ENCODE measurements at regions not wholly inside any gene's neighbourhood (a gene's known extent, or its start where the extent isn't known, plus 50 kb on each side); places are given as distances from the start of the nearest gene placed in this dataset.

DNA sequence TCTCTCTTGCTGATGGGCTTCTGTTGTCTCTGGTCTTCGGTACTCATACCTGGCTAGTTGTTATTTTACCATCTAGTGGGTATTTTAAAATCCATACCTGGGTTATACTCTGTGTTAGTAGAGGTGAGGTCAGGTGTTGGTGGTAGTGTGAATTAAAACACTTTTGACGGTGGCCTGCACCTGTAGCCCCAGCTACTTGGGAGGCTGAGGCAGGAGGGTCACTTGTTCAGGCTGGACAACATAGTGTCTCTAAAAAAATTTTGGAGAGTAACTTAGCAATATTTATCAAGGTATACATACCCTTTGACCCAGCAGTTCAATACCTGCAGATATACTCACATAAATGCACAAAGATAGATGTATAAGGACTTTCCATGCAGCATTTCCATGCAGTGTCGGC, 55.4 kb downstream of the GSX1 start:
- H3K27ac ChIP-seq (ENCODE audit: low read length in 2 of 2) = no peak overlapping the region
- no peaks in the 10 kb centered on the region for H3K36me3 ChIP-seq (replicated peaks in 1 of 2; ENCODE audit: control extremely low read depth in 1 of 2, control insufficient read depth in 1 of 2, extremely low read depth in 1 of 2, insufficient read depth in 2 of 2, low read length in 1 of 2)
- no peak overlapping the region for H3K9ac ChIP-seq (ENCODE audit: low read length)
- H4K20me1 ChIP-seq (ENCODE audit: control insufficient read depth, insufficient read depth, low read length, poor library complexity, severe bottlenecking) = no peaks in the 10 kb centered on the region
- no peak for DNase-seq
- no peak overlapping the region for H3K4me3 ChIP-seq (ENCODE audit: control extremely low read depth in 1 of 5, extremely low read depth in 1 of 5, insufficient read depth in 1 of 5, low read depth in 2 of 5, low read length in 4 of 5)
- no peaks in the 10 kb centered on the region for H3K4me1 ChIP-seq (ENCODE audit: control insufficient read depth in 2 of 2, insufficient read depth in 2 of 2, low read length in 2 of 2)
- H3K79me2 ChIP-seq (ENCODE audit: control insufficient read depth, insufficient read depth, low read length) = no peaks in the 10 kb centered on the region
- Mint-ChIP-seq H3K27me3 (peaks cover 39% of the 10 kb centered on the region), H3K4me3 (no peak overlapping the region), H3K9me3 (ENCODE audit: insufficient read depth) (no peaks in the 10 kb centered on the region), H3K27ac (no peak overlapping the region), H3K4me1 (no peaks in the 10 kb centered on the region)
- no peak for TF ChIP-seq EZH2 (IDR thresholded peaks at IDR 0.05; ENCODE audit: borderline replicate concordance, insufficient read depth, low read depth, low read length, poor library complexity, severe bottlenecking)
- TF ChIP-seq, protein P1, sequence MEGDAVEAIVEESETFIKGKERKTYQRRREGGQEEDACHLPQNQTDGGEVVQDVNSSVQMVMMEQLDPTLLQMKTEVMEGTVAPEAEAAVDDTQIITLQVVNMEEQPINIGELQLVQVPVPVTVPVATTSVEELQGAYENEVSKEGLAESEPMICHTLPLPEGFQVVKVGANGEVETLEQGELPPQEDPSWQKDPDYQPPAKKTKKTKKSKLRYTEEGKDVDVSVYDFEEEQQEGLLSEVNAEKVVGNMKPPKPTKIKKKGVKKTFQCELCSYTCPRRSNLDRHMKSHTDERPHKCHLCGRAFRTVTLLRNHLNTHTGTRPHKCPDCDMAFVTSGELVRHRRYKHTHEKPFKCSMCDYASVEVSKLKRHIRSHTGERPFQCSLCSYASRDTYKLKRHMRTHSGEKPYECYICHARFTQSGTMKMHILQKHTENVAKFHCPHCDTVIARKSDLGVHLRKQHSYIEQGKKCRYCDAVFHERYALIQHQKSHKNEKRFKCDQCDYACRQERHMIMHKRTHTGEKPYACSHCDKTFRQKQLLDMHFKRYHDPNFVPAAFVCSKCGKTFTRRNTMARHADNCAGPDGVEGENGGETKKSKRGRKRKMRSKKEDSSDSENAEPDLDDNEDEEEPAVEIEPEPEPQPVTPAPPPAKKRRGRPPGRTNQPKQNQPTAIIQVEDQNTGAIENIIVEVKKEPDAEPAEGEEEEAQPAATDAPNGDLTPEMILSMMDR (IDR thresholded peaks at IDR 0.05) = no peak
- peaks cover 0 to 16% (median 7%) of the 10 kb centered on the region in 4 experiments for H3K27me3 ChIP-seq (replicated peaks in 1 of 4; ENCODE audit: control extremely low read depth in 1 of 4, control insufficient read depth in 3 of 4, insufficient read depth in 4 of 4, low read length in 3 of 4)
- WGBS (ENCODE audit: insufficient coverage) = 83% methylated on average over 3 of the region's 3 CpGs
- POLR2A ChIA-PET = no interaction called here
- no peak overlapping the region for H3K4me2 ChIP-seq (replicated peaks; ENCODE audit: low read depth, low read length, poor library complexity, severe bottlenecking)
- CTCF ChIA-PET = interaction anchor here (1.4 kb wide), 1 partner anchor 18 kb away, joined by 6 read pairs; no protein-coding TSS in a partner anchor
- intact Hi-C loops (cut with micrococcal nuclease) = no loop called here
- no peak overlapping the region for H2AFZ ChIP-seq (ENCODE audit: insufficient read depth, low read depth, low read length, poor library complexity, severe bottlenecking)
- ATAC-seq (ENCODE audit: low read depth) = no peak
- H3K9me3 ChIP-seq (ENCODE audit: control extremely low read depth in 1 of 3, control insufficient read depth in 2 of 3, insufficient read depth in 1 of 3, low read length in 2 of 3) = peaks cover 0 to 5% (median 0%) of the 10 kb centered on the region in 3 donors

DNA sequence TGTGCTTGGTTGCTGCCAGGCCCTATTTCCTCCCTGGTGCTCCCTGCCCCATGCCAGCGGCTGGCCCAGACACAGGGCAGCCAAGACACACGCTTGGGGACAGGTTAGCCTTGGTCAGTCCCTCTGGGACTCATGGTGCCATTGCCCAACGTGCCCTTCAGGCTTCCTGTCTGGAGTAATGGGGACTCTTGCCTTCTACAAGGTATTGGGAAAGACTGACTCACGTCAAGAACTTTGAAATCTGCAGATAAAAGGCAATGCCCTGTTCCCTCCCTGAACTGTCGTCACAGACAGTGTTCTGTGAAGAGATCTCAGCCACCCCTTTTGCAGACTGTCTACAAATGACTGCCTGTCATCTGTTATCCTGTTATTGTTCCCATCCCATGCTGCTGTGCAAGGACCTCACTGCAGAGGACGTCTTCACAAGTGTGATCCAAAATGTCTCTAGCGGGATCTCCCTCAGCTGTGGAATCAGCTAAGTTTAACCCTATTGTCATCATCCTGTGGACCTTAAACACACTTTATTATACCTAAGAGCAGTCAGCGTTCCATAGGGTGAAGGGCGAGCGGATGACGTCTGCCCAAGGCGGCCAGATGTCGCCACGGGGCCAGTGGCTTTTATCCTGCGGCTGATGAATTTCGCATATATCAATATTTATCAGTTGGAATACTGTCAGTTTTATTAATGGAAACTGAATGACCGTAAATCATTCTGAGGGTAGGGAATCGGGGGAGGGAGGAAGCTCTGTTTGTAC, 59.0 kb downstream of the GSX1 start:
- WGBS (ENCODE audit: insufficient coverage) = 80% methylated on average over 15 of the region's 18 CpGs
- DNase-seq (no peak), ATAC-seq (ENCODE audit: low read depth) (no peak)
- intact Hi-C loops (cut with micrococcal nuclease) = no loop called here
- no peak overlapping the region for H3K4me3 ChIP-seq (ENCODE audit: control extremely low read depth in 1 of 5, extremely low read depth in 1 of 5, insufficient read depth in 1 of 5, low read depth in 2 of 5, low read length in 4 of 5)
- no peak overlapping the region for H2AFZ ChIP-seq (ENCODE audit: insufficient read depth, low read depth, low read length, poor library complexity, severe bottlenecking)
- H3K36me3 ChIP-seq (replicated peaks in 1 of 2; ENCODE audit: control extremely low read depth in 1 of 2, control insufficient read depth in 1 of 2, extremely low read depth in 1 of 2, insufficient read depth in 2 of 2, low read length in 1 of 2) = no peaks in the 10 kb centered on the region
- peaks cover 0 to 23% (median 4%) of the 10 kb centered on the region in 4 experiments for H3K27me3 ChIP-seq (replicated peaks in 1 of 4; ENCODE audit: control extremely low read depth in 1 of 4, control insufficient read depth in 3 of 4, insufficient read depth in 4 of 4, low read length in 3 of 4)
- H3K9ac ChIP-seq (ENCODE audit: low read length) = no peak overlapping the region
- H3K27ac Mint-ChIP-seq = no peak overlapping the region
- TF ChIP-seq, protein P1 (IDR thresholded peaks at IDR 0.05) = no peak
- TF ChIP-seq EZH2 (IDR thresholded peaks at IDR 0.05; ENCODE audit: borderline replicate concordance, insufficient read depth, low read depth, low read length, poor library complexity, severe bottlenecking) = no peak
- H3K27ac ChIP-seq (ENCODE audit: low read length in 2 of 2) = no peak overlapping the region
- H3K27me3 Mint-ChIP-seq = peaks cover 44% of the 10 kb centered on the region
- H3K4me2 ChIP-seq (replicated peaks; ENCODE audit: low read depth, low read length, poor library complexity, severe bottlenecking) = no peak overlapping the region
- no peaks in the 10 kb centered on the region for H3K79me2 ChIP-seq (ENCODE audit: control insufficient read depth, insufficient read depth, low read length)
- H3K4me1 Mint-ChIP-seq = no peaks in the 10 kb centered on the region
- H3K9me3 Mint-ChIP-seq (ENCODE audit: insufficient read depth) = no peaks in the 10 kb centered on the region
- POLR2A ChIA-PET = no interaction called here
- H3K9me3 ChIP-seq (ENCODE audit: control extremely low read depth in 1 of 3, control insufficient read depth in 2 of 3, insufficient read depth in 1 of 3, low read length in 2 of 3) = no peaks in the 10 kb centered on the region
- CTCF ChIA-PET = no interaction called here
- no peaks in the 10 kb centered on the region for H3K4me1 ChIP-seq (ENCODE audit: control insufficient read depth in 2 of 2, insufficient read depth in 2 of 2, low read length in 2 of 2)
- no peak overlapping the region for H3K4me3 Mint-ChIP-seq
- H4K20me1 ChIP-seq (ENCODE audit: control insufficient read depth, insufficient read depth, low read length, poor library complexity, severe bottlenecking) = no peaks in the 10 kb centered on the region
